HEK293T (cell line): ENCODE measurements at regions not wholly inside any gene's neighbourhood (a gene's known extent, or its start where the extent isn't known, plus 50 kb on each side); places are given as distances from the start of the nearest gene placed in this dataset.

ENCODE experiments used
- CTCF ChIA-PET: fragments of 350-600 bp; formaldehyde crosslinking; extraction: SDS; loops from one replicate; lab custom pipeline; 2021; ENCODE audit warnings: antibody characterized with exemption, inconsistent platforms; lab: Yijun Ruan, JAX
- POLR2A ChIA-PET: fragments of 350-600 bp; formaldehyde crosslinking; extraction: SDS; loops from one replicate; lab custom pipeline; 2020; ENCODE audit warnings: antibody characterized with exemption, inconsistent platforms; lab: Yijun Ruan, JAX
- DNase-seq: peaks from one replicate; pipeline ENCODE4 v3.0.0; 2012; ENCODE audit warnings: mixed read lengths; ENCODE audit errors: extremely low spot score
- ARNT ChIP-seq: fragments of 450-650 bp; IDR thresholded peaks from 2 replicates; pipeline ENCODE4 v1.6.1; 2017; ENCODE audit warnings: mild to moderate bottlenecking
- BHLHE40 ChIP-seq: fragments of 450-650 bp; IDR thresholded peaks from 2 replicates; pipeline ENCODE4 v1.6.1; 2016; ENCODE audit warnings: mild to moderate bottlenecking, moderate library complexity, borderline replicate concordance
- CTBP1 ChIP-seq: fragments of 450-650 bp; IDR thresholded peaks from 2 replicates; pipeline ENCODE4 v1.6.1; 2016; ENCODE audit warnings: borderline replicate concordance
- ELF4 ChIP-seq: fragments of 450-650 bp; IDR thresholded peaks from 2 replicates; pipeline ENCODE4 v1.6.1; 2017; ENCODE audit warnings: antibody characterized with exemption
- FOXA1 ChIP-seq: fragments of 450-650 bp; IDR thresholded peaks from 2 replicates; pipeline ENCODE4 v1.6.1; 2016; ENCODE audit warnings: mild to moderate bottlenecking
- FOXK2 ChIP-seq: fragments of 450-650 bp; IDR thresholded peaks from 2 replicates; pipeline ENCODE4 v1.6.1; 2016; ENCODE audit warnings: mild to moderate bottlenecking
- FOXM1 ChIP-seq: fragments of 450-650 bp; IDR thresholded peaks from 2 replicates; pipeline ENCODE4 v1.6.1; 2017; ENCODE audit warnings: mild to moderate bottlenecking, borderline replicate concordance
- HDGF ChIP-seq: fragments of 450-650 bp; IDR thresholded peaks from 2 replicates; pipeline ENCODE4 v1.6.1; 2017; ENCODE audit warnings: antibody characterized with exemption, borderline replicate concordance
- L3MBTL2 ChIP-seq: fragments of 450-650 bp; conservative IDR thresholded peaks from 2 replicates; pipeline ENCODE4 v1.6.1; 2016; ENCODE audit warnings: mild to moderate bottlenecking
- LEF1 ChIP-seq: fragments of 450-650 bp; IDR thresholded peaks from 2 replicates; pipeline ENCODE4 v1.6.1; 2017; ENCODE audit warnings: mild to moderate bottlenecking, borderline replicate concordance
- NFRKB ChIP-seq: fragments of 450-650 bp; IDR thresholded peaks from 2 replicates; pipeline ENCODE4 v1.6.1; 2016; ENCODE audit warnings: mild to moderate bottlenecking, moderate library complexity
- PKNOX1 ChIP-seq: fragments of 450-650 bp; IDR thresholded peaks from 2 replicates; pipeline ENCODE4 v1.6.1; 2016
- SP1 ChIP-seq: fragments of 450-650 bp; IDR thresholded peaks from 2 replicates; pipeline ENCODE4 v1.6.1; 2017
- SUZ12 ChIP-seq: fragments of 450-650 bp; IDR thresholded peaks from 2 replicates; pipeline ENCODE4 v1.6.1; 2016; ENCODE audit warnings: mild to moderate bottlenecking
- TARDBP ChIP-seq: fragments of 450-650 bp; IDR thresholded peaks from 2 replicates; pipeline ENCODE4 v1.6.1; 2016
- ZNF384 ChIP-seq: fragments of 450-650 bp; IDR thresholded peaks from 2 replicates; pipeline ENCODE4 v1.6.1; 2016

GRCh38 chr12:17802657-17803641, 287.0 kb downstream of the RERGL start:
- ChIA-PET CTCF (no interaction called here), POLR2A (no interaction called here)
- no peak for TF ChIP-seq SUZ12
- TF ChIP-seq TARDBP: no peak
- TF ChIP-seq SP1: no peak
- no peak for TF ChIP-seq L3MBTL2
- TF ChIP-seq LEF1: no peak
- TF ChIP-seq BHLHE40: no peak
- TF ChIP-seq FOXA1: no peak
- no peak for TF ChIP-seq FOXM1
- TF ChIP-seq PKNOX1: no peak
- no peak for TF ChIP-seq ARNT
- TF ChIP-seq CTBP1: no peak
- DNase-seq: no peak

- no peak for DNase-seq
- ChIA-PET CTCF (no interaction called here), POLR2A (no interaction called here)
- no peak for TF ChIP-seq TARDBP
Measured at GRCh38 chr12:17793854-17794253, 296.1 kb downstream of the RERGL start.

GRCh38 chr12:17778242-17778641, 311.8 kb downstream of the RERGL start:
- no peak for TF ChIP-seq LEF1
- TF ChIP-seq PKNOX1: no peak
- no peak for TF ChIP-seq TARDBP
- TF ChIP-seq FOXA1: no peak
- no peak for TF ChIP-seq CTBP1
- TF ChIP-seq ZNF384: no peak
- TF ChIP-seq BHLHE40: no peak
- no peak for TF ChIP-seq L3MBTL2
- TF ChIP-seq NFRKB: no peak
- TF ChIP-seq ARNT: no peak
- no peak for TF ChIP-seq FOXK2
- no peak for TF ChIP-seq ELF4
- no peak for TF ChIP-seq SUZ12
- no peak for TF ChIP-seq HDGF
- ChIA-PET POLR2A (no interaction called here), CTCF (no interaction called here)
- no peak for DNase-seq

- ChIA-PET CTCF (no interaction called here), POLR2A (no interaction called here)
- TF ChIP-seq ARNT (no peak), FOXA1 (no peak), CTBP1 (no peak)
- DNase-seq: no peak
Measured at GRCh38 chr12:17763366-17763765, 326.6 kb downstream of the RERGL start.

GRCh38 chr12:17759982-17760381, 330.0 kb downstream of the RERGL start:
- DNase-seq: no peak
- POLR2A ChIA-PET: no interaction called here
- CTCF ChIA-PET: no interaction called here
- TF ChIP-seq TARDBP: no peak
- no peak for TF ChIP-seq FOXK2
- TF ChIP-seq SUZ12: no peak
- no peak for TF ChIP-seq L3MBTL2
- TF ChIP-seq NFRKB: no peak
- no peak for TF ChIP-seq SP1
- no peak for TF ChIP-seq BHLHE40
- TF ChIP-seq ZNF384: no peak
- no peak for TF ChIP-seq CTBP1
- TF ChIP-seq ELF4: no peak
- no peak for TF ChIP-seq HDGF
- no peak for TF ChIP-seq PKNOX1
- TF ChIP-seq FOXM1: no peak
- no peak for TF ChIP-seq ARNT
- no peak for TF ChIP-seq LEF1
